Keratinocyte (primary cell): ENCODE measurements at regions not wholly inside any gene's neighbourhood (a gene's known extent, or its start where the extent isn't known, plus 50 kb on each side); places are given as distances from the start of the nearest gene placed in this dataset.

ENCODE experiments used
- DNase-seq: peaks from one replicate; pipeline ENCODE4 v3.0.0-alpha.2; 2011; ENCODE audit warnings: low read depth, missing footprints, low spot score
- FAIRE-seq: peaks from 2 replicates; lab custom pipeline; 2011; peaks lifted over from hg19 to GRCh38; lab: Jason Lieb, UNC
- H2AFZ ChIP-seq: 2 replicates; pipeline ENCODE4 v1.6.0; 2012; ENCODE audit warnings: low read length, control low read depth, inconsistent platforms; ENCODE audit not compliant: control insufficient read depth
- H3K27ac ChIP-seq: 2 replicates; pipeline ENCODE4 v1.5.1; 2011; ENCODE audit warnings: low read length; ENCODE audit not compliant: control insufficient read depth, insufficient read depth
- H3K27me3 ChIP-seq: 3 replicates; pipeline ENCODE4 v1.6.0; 2011; ENCODE audit warnings: low read length; ENCODE audit not compliant: control insufficient read depth, insufficient read depth; ENCODE audit errors: extremely low read depth
- H3K36me3 ChIP-seq, 2 experiments: 2 replicates in 1 of 2; 3 replicates in 1 of 2; pipeline ENCODE4 v1.5.1; 2011; ENCODE audit warnings: low read length in 2 of 2, mild to moderate bottlenecking in 1 of 2; ENCODE audit not compliant: control insufficient read depth in 2 of 2, insufficient read depth in 2 of 2; ENCODE audit errors: extremely low read depth in 1 of 2
- H3K4me1 ChIP-seq: 3 replicates; pipeline ENCODE4 v1.5.1; 2011; ENCODE audit warnings: low read length; ENCODE audit not compliant: control insufficient read depth, insufficient read depth; ENCODE audit errors: extremely low read depth
- H3K4me2 ChIP-seq: 3 replicates; pipeline ENCODE4 v1.6.0; 2011; ENCODE audit warnings: low read depth, low read length; ENCODE audit not compliant: control insufficient read depth, insufficient read depth; ENCODE audit errors: extremely low read depth
- H3K4me3 ChIP-seq, 3 experiments: fragments of 200-600 bp in 1 of 3; sonication (generic) in 1 of 3; 2 replicates in 2 of 3; 3 replicates in 1 of 3; pipeline ENCODE4 v1.5.1; 2011 to 2016; ENCODE audit warnings: low read length in 3 of 3, mild to moderate bottlenecking in 3 of 3, control low read depth in 2 of 3, inconsistent platforms in 1 of 3, low read depth in 1 of 3, mixed read lengths in 1 of 3, mixed run types in 1 of 3, moderate library complexity in 1 of 3; ENCODE audit not compliant: control insufficient read depth in 2 of 3, insufficient read depth in 2 of 3; ENCODE audit errors: extremely low read depth in 1 of 3
- H3K79me2 ChIP-seq: 2 replicates; pipeline ENCODE4 v1.6.0; 2012; ENCODE audit warnings: low read length; ENCODE audit not compliant: control insufficient read depth, insufficient read depth
- H3K9ac ChIP-seq: 3 replicates; pipeline ENCODE4 v1.6.0; 2011; ENCODE audit warnings: low read length; ENCODE audit not compliant: control insufficient read depth, insufficient read depth; ENCODE audit errors: extremely low read depth
- H3K9me1 ChIP-seq: 3 replicates; pipeline ENCODE4 v1.6.0; 2011; ENCODE audit warnings: low read length; ENCODE audit not compliant: control insufficient read depth, insufficient read depth; ENCODE audit errors: extremely low read depth
- H3K9me3 ChIP-seq: 2 replicates; pipeline ENCODE4 v1.5.1; 2012; ENCODE audit warnings: low read depth, low read length; ENCODE audit not compliant: control insufficient read depth
- H4K20me1 ChIP-seq: 3 replicates; pipeline ENCODE4 v1.6.0; 2011; ENCODE audit warnings: low read length; ENCODE audit not compliant: control insufficient read depth, insufficient read depth; ENCODE audit errors: extremely low read depth
- CTCF ChIP-seq, 3 experiments: IDR thresholded peaks in 1 of 3; conservative IDR thresholded peaks in 1 of 3; optimal IDR thresholded peaks in 1 of 3; 2 replicates in 2 of 3; 3 replicates in 1 of 3; pipeline versions ENCODE3 to v1.5.1; 2011; ENCODE audit warnings: low read length in 3 of 3, mild to moderate bottlenecking in 3 of 3, moderate library complexity in 2 of 3, control low read depth in 1 of 3, inconsistent platforms in 1 of 3; ENCODE audit not compliant: insufficient read depth in 2 of 3; ENCODE audit errors: extremely low read depth in 1 of 3
- EZH2 ChIP-seq: IDR thresholded peaks from one replicate; pipeline ENCODE4 v1.6.1; 2012; ENCODE audit warnings: inconsistent platforms, mild to moderate bottlenecking, low read length, moderate library complexity
- dilution Hi-C: fragments of 300-500 bp; cut with MboI; formaldehyde crosslinking; loops from one replicate; pipeline ENCODE4 v1.7.0; 2020; ENCODE audit warnings: low sequenced_read_pairs; ENCODE audit not compliant: extremely low pct_ligation_motif_present

DNA sequence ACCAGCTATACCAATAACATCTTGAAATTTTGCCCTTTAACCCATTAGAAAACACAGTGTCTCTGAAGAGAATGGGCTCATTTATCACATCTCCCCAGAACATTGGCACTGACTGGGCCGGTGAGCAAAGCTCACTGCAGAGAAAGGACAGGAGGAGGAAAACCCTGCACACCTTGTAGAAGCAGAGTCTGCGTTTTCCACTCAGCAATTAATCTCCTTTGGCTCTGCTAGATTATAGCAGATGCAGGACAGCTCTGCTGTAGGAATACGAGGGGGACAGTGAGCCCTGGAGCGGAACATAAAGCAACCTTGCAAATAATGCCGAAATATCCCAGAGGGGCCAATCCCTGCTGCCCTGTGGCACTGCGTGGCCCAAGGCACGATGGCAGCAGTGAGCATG, 113.9 kb downstream of the TSN start:
- Histone ChIP-seq H3K9ac (no peak overlapping the region), H3K4me3 (no peak overlapping the region), H3K9me3 (no peaks in the 10 kb centered on the region), H3K9me1 (no peaks in the 10 kb centered on the region), H3K27ac (no peak overlapping the region), H4K20me1 (no peaks in the 10 kb centered on the region), H3K79me2 (no peaks in the 10 kb centered on the region), H2AFZ (no peak overlapping the region), H3K4me1 (no peaks in the 10 kb centered on the region), H3K27me3 (no peaks in the 10 kb centered on the region), H3K36me3 (no peaks in the 10 kb centered on the region), H3K4me2 (no peak overlapping the region)
- no peak for DNase-seq
- dilution Hi-C loops, result no loop called here
- FAIRE-seq, result no peak
- TF ChIP-seq EZH2 (no peak), CTCF (optimal IDR thresholded peaks at IDR 0.05 in 1 of 3, IDR thresholded peaks at IDR 0.05 in 1 of 3, conservative IDR thresholded peaks at IDR 0.05 in 1 of 3; ENCODE audit: extremely low read depth in 1 of 3, insufficient read depth in 2 of 3, low read length in 3 of 3) (no peak)

DNA sequence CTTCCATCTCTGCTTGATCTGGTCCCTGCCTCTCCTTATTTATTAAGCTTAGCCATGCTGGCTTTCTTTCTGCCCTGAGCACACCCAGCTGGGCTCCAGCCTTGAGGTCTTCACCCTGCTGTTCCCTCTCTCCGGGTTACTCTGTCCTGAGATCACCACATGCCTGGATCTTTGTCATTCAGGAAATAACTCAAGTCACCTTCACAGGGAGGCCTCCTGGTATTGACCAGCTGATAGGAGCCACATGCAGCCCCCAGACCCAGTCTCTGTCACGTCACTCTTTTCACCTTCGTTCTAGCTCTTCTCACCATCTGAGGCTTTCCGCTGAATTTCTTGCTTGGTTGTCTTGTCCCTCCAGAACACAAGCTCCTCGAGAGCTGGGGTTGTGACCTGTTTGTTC, 114.4 kb downstream of the TSN start:
- H3K27me3 ChIP-seq, result no peaks in the 10 kb centered on the region

More for the DNA sequence above, 114.4 kb downstream of the TSN start:
- Histone ChIP-seq H3K9me3 (no peaks in the 10 kb centered on the region), H3K4me3 (no peak overlapping the region), H2AFZ (no peak overlapping the region), H3K36me3 (no peaks in the 10 kb centered on the region), H3K27ac (no peak overlapping the region), H3K4me1 (no peaks in the 10 kb centered on the region), H4K20me1 (no peaks in the 10 kb centered on the region), H3K9ac (no peak overlapping the region), H3K79me2 (no peaks in the 10 kb centered on the region), H3K4me2 (no peak overlapping the region), H3K9me1 (no peaks in the 10 kb centered on the region)
- FAIRE-seq, result no peak
- dilution Hi-C loops, result no loop called here
- no peak for DNase-seq
- TF ChIP-seq EZH2 (no peak), CTCF (optimal IDR thresholded peaks at IDR 0.05 in 1 of 3, IDR thresholded peaks at IDR 0.05 in 1 of 3, conservative IDR thresholded peaks at IDR 0.05 in 1 of 3; ENCODE audit: extremely low read depth in 1 of 3, insufficient read depth in 2 of 3, low read length in 3 of 3) (no peak)
